ENCODE measurements at regions not wholly inside any gene's neighbourhood (a gene's known extent, or its start where the extent isn't known, plus 50 kb on each side); places are given as distances from the start of the nearest gene placed in this dataset.
"Not testable (repeated sequence)": the region's sequence is repeated elsewhere in the genome, so short reads cannot be mapped to it uniquely, and the experiment has no call there.

DNA sequence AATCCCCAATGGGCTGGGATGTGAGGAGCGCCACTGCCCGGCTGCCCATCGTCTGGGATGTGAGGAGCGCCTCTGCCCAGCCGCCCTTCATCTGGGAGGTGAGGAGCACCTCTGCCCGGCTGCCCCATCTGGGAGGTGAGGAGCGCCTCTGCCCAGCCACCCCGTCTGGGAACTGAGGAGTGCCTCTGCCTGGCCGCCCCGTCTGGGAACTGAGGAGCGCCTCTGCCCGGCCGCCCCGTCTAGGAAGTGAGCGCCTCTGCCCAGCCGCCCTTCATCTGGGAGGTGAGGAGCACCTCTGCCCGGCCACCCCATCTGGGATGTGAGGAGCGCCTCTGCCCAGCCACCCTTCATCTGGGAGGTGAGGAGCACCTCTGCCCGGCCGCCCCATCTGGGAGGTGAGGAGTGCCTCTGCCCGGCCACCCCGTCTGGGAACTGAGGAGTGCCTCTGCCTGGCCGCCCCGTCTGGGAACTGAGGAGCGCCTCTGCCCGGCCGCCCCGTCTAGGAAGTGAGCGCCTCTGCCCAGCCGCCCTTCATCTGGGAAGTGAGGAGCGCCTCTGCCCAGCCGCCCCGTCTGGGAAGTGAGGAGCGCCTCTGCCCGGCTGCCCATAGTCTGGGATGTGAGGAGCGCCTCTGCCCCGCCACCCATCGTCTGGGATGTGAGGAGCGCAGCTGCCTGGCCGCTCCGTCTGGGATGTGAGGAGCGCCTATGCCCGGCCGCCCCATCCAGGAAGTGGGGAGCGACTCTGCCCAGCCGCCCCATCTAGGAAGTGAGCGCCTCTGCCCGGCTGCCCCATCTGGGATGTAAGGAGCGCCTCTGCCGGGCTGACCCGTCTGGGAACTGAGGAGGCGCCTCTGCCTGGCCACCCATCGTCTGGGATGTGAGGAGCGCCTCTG lies 1085.7 kb downstream of the TYW1 start:
- not testable (repeated sequence) for TF ChIP-seq EZH2 (IDR thresholded peaks at IDR 0.05; ENCODE audit: insufficient read depth, poor library complexity, severe bottlenecking); EZH2phosphoT487 (IDR thresholded peaks at IDR 0.05; ENCODE audit: insufficient read depth, low read depth)

All from GM23248 (cell line).